HUES6 (cell line): ENCODE measurements at regions not wholly inside any gene's neighbourhood (a gene's known extent, or its start where the extent isn't known, plus 50 kb on each side); places are given as distances from the start of the nearest gene placed in this dataset.

Experiments
- H3K27ac ChIP-seq: 2 replicates; pipeline ENCODE4 v1.7.0; 2013; ENCODE audit warnings: low read depth, mild to moderate bottlenecking, low read length, inconsistent platforms
- H3K27me3 ChIP-seq: 2 replicates; pipeline ENCODE4 v1.6.1; 2013; ENCODE audit warnings: low read length; ENCODE audit not compliant: control insufficient read depth, insufficient read depth
- H3K36me3 ChIP-seq: 2 replicates; pipeline ENCODE4 v1.6.1; 2013; ENCODE audit warnings: low read length; ENCODE audit not compliant: control insufficient read depth, insufficient read depth
- H3K4me1 ChIP-seq: 2 replicates; pipeline ENCODE4 v1.6.1; 2013; ENCODE audit warnings: low read length; ENCODE audit not compliant: control insufficient read depth, insufficient read depth
- H3K4me3 ChIP-seq: 2 replicates; pipeline ENCODE4 v1.5.1; 2013; ENCODE audit warnings: low read depth, low read length
- H3K9ac ChIP-seq: one replicate; pipeline ENCODE4 v1.6.1; 2013; ENCODE audit warnings: mild to moderate bottlenecking, low read length
- H3K9me3 ChIP-seq: 2 replicates; pipeline ENCODE4 v1.6.1; 2013; ENCODE audit warnings: low read depth, low read length; ENCODE audit not compliant: control insufficient read depth, insufficient read depth

DNA sequence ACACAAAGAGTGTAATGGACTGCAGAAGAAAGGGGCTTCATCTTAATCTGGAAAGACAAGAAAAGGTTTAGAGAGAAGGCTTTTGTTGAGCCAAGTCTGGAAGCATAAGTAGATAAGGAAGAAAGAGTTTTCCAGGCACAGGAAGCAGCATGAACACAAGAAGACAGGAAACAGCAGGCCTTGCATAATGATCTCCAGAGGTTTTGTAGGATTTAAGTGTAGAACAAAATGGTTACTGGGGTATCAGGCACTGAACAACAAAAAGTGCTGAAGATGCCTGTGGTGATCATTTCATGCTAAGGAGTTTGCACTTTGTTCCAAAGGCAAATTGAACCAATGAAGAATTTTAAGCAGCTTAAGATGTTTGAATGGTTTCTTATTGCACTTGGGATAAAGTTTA lies 281.6 kb upstream of the TANK start:
- H3K27ac ChIP-seq = no peak overlapping the region
- no peak overlapping the region for H3K4me3 ChIP-seq
- H3K36me3 ChIP-seq = no peaks in the 10 kb centered on the region
- no peaks in the 10 kb centered on the region for H3K9me3 ChIP-seq
- no peaks in the 10 kb centered on the region for H3K4me1 ChIP-seq
- no peaks in the 10 kb centered on the region for H3K27me3 ChIP-seq
- H3K9ac ChIP-seq = no peak overlapping the region

GRCh38 chr2:160882906-160883305 lies 277.3 kb upstream of the TANK start:
- Histone ChIP-seq H3K36me3 (no peaks in the 10 kb centered on the region), H3K4me1 (no peaks in the 10 kb centered on the region), H3K27ac (no peak overlapping the region), H3K27me3 (no peaks in the 10 kb centered on the region), H3K9me3 (no peaks in the 10 kb centered on the region), H3K4me3 (no peak overlapping the region), H3K9ac (no peak overlapping the region)

- Histone ChIP-seq H3K36me3 (no peaks in the 10 kb centered on the region), H3K27me3 (no peaks in the 10 kb centered on the region), H3K9ac (no peak overlapping the region), H3K9me3 (no peaks in the 10 kb centered on the region), H3K4me3 (no peak overlapping the region), H3K4me1 (no peaks in the 10 kb centered on the region), H3K27ac (no peak overlapping the region)
Measured at GRCh38 chr2:160884056-160884455, 276.2 kb upstream of the TANK start.

GRCh38 chr2:160889439-160890170 lies 270.6 kb upstream of the TANK start:
- H3K4me3 ChIP-seq = no peak overlapping the region
- no peaks in the 10 kb centered on the region for H3K4me1 ChIP-seq
- no peaks in the 10 kb centered on the region for H3K27me3 ChIP-seq
- H3K27ac ChIP-seq = no peak overlapping the region
- no peaks in the 10 kb centered on the region for H3K36me3 ChIP-seq
- no peaks in the 10 kb centered on the region for H3K9me3 ChIP-seq
- no peak overlapping the region for H3K9ac ChIP-seq

GRCh38 chr2:160890667-160891352 lies 269.4 kb upstream of the TANK start:
- Histone ChIP-seq H3K4me1 (no peaks in the 10 kb centered on the region), H3K27ac (no peak overlapping the region), H3K27me3 (no peaks in the 10 kb centered on the region), H3K9ac (no peak overlapping the region), H3K36me3 (no peaks in the 10 kb centered on the region), H3K4me3 (no peak overlapping the region), H3K9me3 (0 out of 2 replicates have a peak, but pooled peaks cover 2% of the 10 kb centered on the region)

- H3K4me1 ChIP-seq = no peaks in the 10 kb centered on the region
- no peaks in the 10 kb centered on the region for H3K27me3 ChIP-seq
- no peaks in the 10 kb centered on the region for H3K36me3 ChIP-seq
- no peak overlapping the region for H3K9ac ChIP-seq
- no peak overlapping the region for H3K27ac ChIP-seq
- H3K4me3 ChIP-seq = no peak overlapping the region
- H3K9me3 ChIP-seq = 0 out of 2 replicates have a peak, but pooled peaks cover 3% of the 10 kb centered on the region
Measured at GRCh38 chr2:160891353-160891740, 268.9 kb upstream of the TANK start.

DNA sequence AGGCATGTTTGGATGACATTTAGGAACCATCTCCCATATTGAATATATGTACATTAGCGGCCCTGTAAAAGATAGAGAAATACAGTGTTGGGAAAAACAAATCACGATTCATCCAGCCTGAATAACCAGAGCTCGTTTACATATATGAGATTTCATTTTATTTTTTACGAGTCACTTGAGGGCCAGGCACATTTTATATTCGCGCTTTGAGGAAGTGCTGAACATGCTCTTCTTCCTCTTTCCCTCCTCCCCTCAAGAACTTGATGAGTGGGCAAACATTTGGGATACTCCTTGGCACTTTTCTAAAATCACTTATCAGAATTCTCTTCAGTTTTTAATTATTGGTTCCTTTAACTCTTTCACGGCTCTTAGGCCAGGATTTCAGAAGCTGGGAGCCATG lies 268.0 kb upstream of the TANK start:
- no peaks in the 10 kb centered on the region for H3K27me3 ChIP-seq
- H3K9ac ChIP-seq = no peak overlapping the region
- H3K9me3 ChIP-seq = peaks cover 3% of the 10 kb centered on the region; the same call in 1 of the 2 replicates
- no peak overlapping the region for H3K27ac ChIP-seq
- no peak overlapping the region for H3K4me3 ChIP-seq
- H3K36me3 ChIP-seq = no peaks in the 10 kb centered on the region
- H3K4me1 ChIP-seq = no peaks in the 10 kb centered on the region

DNA sequence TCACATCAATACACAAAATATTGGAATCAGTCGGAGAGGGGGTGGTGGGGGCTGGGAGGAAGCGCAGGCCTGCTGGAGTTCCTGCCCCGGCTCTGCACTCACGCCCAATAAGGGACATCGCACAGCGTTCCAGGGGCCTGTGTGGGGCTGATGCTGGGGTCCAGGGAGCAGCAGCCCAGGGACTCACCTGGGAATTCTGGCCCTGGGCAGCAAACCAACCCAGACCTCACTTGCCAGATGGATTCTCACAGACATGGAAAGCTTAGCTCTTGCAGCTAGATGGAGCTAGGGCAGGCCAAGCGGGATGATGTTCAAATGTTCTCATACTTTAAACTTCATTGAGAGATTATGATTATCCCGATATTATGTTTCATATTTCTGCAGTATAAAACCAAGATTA lies 266.6 kb upstream of the TANK start:
- Histone ChIP-seq H3K9ac (no peak overlapping the region), H3K27ac (no peak overlapping the region), H3K9me3 (peaks cover 3% of the 10 kb centered on the region; the same call in 1 of the 2 replicates), H3K36me3 (no peaks in the 10 kb centered on the region), H3K4me1 (peaks cover 3% of the 10 kb centered on the region; the same call in 1 of the 2 replicates), H3K27me3 (no peaks in the 10 kb centered on the region), H3K4me3 (no peak overlapping the region)

DNA sequence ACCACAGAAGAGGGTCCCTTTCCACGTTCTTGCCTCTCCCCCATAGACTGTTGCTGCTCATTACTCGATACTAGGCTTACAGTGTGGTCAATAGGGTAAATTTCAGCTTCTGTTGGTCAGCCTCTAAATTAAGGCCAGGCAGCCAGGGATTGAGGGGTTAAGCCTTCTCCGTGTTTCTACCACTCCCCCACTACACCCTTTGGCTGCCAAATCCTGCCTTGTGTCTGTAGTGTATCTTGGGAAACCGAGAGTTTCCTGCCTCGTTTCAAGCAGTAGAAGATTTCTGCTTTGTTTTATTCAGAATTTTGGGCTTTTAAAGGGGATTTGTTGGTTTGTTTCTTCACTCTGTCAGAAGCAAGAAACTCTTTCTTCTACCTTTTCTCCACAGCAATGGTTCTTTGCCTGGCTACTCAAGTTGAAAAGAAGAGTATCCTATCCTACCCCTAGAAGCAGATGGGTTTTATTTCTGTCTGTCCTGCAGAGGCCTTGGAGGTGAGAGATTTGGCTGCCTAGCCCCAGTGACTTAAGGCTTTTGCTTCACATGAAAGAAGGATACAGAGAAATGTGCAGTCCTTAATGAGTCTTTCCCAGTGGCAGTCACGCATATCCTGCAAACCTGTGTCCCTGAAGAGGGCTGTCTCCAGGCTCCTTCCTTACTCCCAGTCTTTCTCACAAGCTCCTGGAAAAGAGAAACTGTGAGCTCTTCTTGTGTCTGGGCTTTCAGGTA lies 261.5 kb upstream of the TANK start:
- Histone ChIP-seq H3K4me3 (no peak overlapping the region), H3K36me3 (no peaks in the 10 kb centered on the region), H3K9ac (no peak overlapping the region), H3K9me3 (peaks cover 3% of the 10 kb centered on the region; the same call in 1 of the 2 replicates), H3K4me1 (peaks cover 7% of the 10 kb centered on the region), H3K27ac (no peak overlapping the region), H3K27me3 (no peaks in the 10 kb centered on the region)

DNA sequence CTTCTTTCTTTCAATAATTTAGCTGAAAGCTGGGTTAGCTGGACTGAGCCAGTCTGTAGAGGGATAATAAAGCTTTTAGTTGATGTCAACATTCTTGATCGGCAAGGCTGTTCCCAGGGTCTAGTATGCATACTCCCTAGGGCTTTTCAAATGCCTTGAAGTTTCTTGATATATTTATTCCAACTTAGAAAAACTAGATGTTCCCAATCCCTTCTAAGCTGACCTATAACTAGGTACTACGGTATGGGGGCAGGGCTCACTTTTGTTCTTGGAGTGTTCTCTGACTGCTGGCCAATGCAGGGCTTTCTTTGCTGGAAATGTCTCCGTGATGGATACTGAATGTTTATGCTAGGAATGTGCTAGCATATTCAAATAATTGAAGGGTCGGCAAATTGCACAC lies 258.6 kb upstream of the TANK start:
- no peak overlapping the region for H3K27ac ChIP-seq
- H3K27me3 ChIP-seq = no peaks in the 10 kb centered on the region
- no peaks in the 10 kb centered on the region; the same call in 1 of the 2 replicates for H3K9me3 ChIP-seq
- H3K36me3 ChIP-seq = no peaks in the 10 kb centered on the region
- H3K4me3 ChIP-seq = no peak overlapping the region
- no peak overlapping the region for H3K9ac ChIP-seq
- peaks cover 12% of the 10 kb centered on the region for H3K4me1 ChIP-seq

GRCh38 chr2:160905862-160906261 lies 254.4 kb upstream of the TANK start:
- H3K9ac ChIP-seq = no peak overlapping the region
- peaks cover 5% of the 10 kb centered on the region; the same call in 1 of the 2 replicates for H3K4me1 ChIP-seq
- no peaks in the 10 kb centered on the region; the same call in 1 of the 2 replicates for H3K27me3 ChIP-seq
- H3K4me3 ChIP-seq = no peak overlapping the region
- no peaks in the 10 kb centered on the region for H3K36me3 ChIP-seq
- H3K9me3 ChIP-seq = no peaks in the 10 kb centered on the region
- H3K27ac ChIP-seq = no peak overlapping the region
